Upper lobe of right lung (tissue), 1 donor: ENCODE measurements at regions not wholly inside any gene's neighbourhood (a gene's known extent, or its start where the extent isn't known, plus 50 kb on each side); places are given as distances from the start of the nearest gene placed in this dataset.

Experiments
- ATAC-seq: fragments of 200-7000 bp; cut with Tn5 transposase; one replicate; pipeline ENCODE4 v1.9.1; 2020; ENCODE audit warnings: mild to moderate bottlenecking, moderate library complexity
- DNase-seq: peaks from one replicate; pipeline ENCODE4 v3.0.0-alpha.2; 2020
- H3K27ac ChIP-seq: fragments of 200-600 bp; one replicate; pipeline ENCODE4 v1.8.0; 2022
- H3K27me3 ChIP-seq: fragments of 200-600 bp; one replicate; pipeline ENCODE4 v1.8.0; 2022; ENCODE audit warnings: mild to moderate bottlenecking
- H3K36me3 ChIP-seq: fragments of 200-600 bp; one replicate; pipeline ENCODE4 v1.8.0; 2022
- H3K4me1 ChIP-seq: fragments of 200-600 bp; one replicate; pipeline ENCODE4 v1.8.0; 2022
- H3K4me3 ChIP-seq: fragments of 200-600 bp; one replicate; pipeline ENCODE4 v1.8.0; 2022; ENCODE audit warnings: mild to moderate bottlenecking
- H3K9me3 ChIP-seq: fragments of 200-600 bp; one replicate; pipeline ENCODE4 v1.8.0; 2022
- intact Hi-C: fragments of 100-400 bp; cut with DNase I; formaldehyde crosslinking; loops from one replicate; pipeline ENCODE4 v1.11.0; 2022
- TF ChIP-seq, protein P1 (sequence below): fragments of 200-600 bp; IDR thresholded peaks from one replicate; pipeline ENCODE4 v1.8.0; 2022; ENCODE audit warnings: antibody characterized with exemption
- donor health status: DM: no; HTN: yes; CAD: no; lungs with severe emphysema.

DNA sequence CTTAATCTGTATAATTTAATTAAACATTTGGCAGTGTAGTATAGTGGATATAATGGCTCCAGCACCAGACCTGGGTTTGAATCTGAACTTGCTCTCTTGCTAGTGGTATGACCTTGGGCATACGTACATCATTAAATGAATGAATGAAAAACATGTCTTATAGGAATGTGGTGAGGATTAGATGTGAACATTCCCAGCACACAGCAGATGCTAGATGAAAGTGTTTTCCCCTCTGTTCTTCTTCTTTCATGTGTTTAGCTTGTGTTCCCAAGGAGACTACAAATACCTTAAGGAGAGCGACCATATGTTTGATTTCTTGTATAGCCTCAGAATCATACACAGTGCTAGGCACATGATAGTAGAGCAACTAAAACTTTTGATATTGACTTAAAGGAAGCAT is 56.5 kb downstream of the CT47B1 start:
- ATAC-seq: no peak
- intact Hi-C loops: no loop called here
- DNase-seq: no peak

GRCh38 chrX:120813982-120814381 is 61.7 kb downstream of the CT47B1 start:
- TF ChIP-seq, protein P1, sequence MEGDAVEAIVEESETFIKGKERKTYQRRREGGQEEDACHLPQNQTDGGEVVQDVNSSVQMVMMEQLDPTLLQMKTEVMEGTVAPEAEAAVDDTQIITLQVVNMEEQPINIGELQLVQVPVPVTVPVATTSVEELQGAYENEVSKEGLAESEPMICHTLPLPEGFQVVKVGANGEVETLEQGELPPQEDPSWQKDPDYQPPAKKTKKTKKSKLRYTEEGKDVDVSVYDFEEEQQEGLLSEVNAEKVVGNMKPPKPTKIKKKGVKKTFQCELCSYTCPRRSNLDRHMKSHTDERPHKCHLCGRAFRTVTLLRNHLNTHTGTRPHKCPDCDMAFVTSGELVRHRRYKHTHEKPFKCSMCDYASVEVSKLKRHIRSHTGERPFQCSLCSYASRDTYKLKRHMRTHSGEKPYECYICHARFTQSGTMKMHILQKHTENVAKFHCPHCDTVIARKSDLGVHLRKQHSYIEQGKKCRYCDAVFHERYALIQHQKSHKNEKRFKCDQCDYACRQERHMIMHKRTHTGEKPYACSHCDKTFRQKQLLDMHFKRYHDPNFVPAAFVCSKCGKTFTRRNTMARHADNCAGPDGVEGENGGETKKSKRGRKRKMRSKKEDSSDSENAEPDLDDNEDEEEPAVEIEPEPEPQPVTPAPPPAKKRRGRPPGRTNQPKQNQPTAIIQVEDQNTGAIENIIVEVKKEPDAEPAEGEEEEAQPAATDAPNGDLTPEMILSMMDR: no peak
- Histone ChIP-seq H3K27ac (no peak overlapping the region), H3K4me3 (no peak overlapping the region), H3K36me3 (no peaks in the 10 kb centered on the region), H3K9me3 (no peaks in the 10 kb centered on the region), H3K27me3 (no peaks in the 10 kb centered on the region), H3K4me1 (no peaks in the 10 kb centered on the region)
- DNase-seq (no peak), ATAC-seq (no peak)
- intact Hi-C loops: no loop called here

More for the DNA sequence above, 56.5 kb downstream of the CT47B1 start:
- TF ChIP-seq, protein P1: no peak
- Histone ChIP-seq H3K9me3 (no peaks in the 10 kb centered on the region), H3K4me1 (no peaks in the 10 kb centered on the region), H3K27ac (no peak overlapping the region), H3K27me3 (no peaks in the 10 kb centered on the region), H3K4me3 (no peak overlapping the region), H3K36me3 (no peaks in the 10 kb centered on the region)

- no peak for DNase-seq
- TF ChIP-seq, protein P1: no peak
- Histone ChIP-seq H3K36me3 (no peaks in the 10 kb centered on the region), H3K4me1 (no peaks in the 10 kb centered on the region), H3K27me3 (no peaks in the 10 kb centered on the region), H3K4me3 (no peak overlapping the region), H3K9me3 (no peaks in the 10 kb centered on the region), H3K27ac (no peak overlapping the region)
- ATAC-seq: no peak
- intact Hi-C loops: no loop called here
These were observed 74.2 kb downstream of the CT47B1 start for GRCh38 chrX:120801426-120801825.

- no peak for ATAC-seq
- DNase-seq: no peak
- Histone ChIP-seq H3K4me3 (no peak overlapping the region), H3K9me3 (no peaks in the 10 kb centered on the region), H3K36me3 (no peaks in the 10 kb centered on the region), H3K27ac (no peak overlapping the region), H3K27me3 (no peaks in the 10 kb centered on the region), H3K4me1 (no peaks in the 10 kb centered on the region)
- intact Hi-C loops: no loop called here
- TF ChIP-seq, protein P1: no peak
These were observed 78.3 kb downstream of the CT47B1 start for GRCh38 chrX:120797188-120797851.

DNA sequence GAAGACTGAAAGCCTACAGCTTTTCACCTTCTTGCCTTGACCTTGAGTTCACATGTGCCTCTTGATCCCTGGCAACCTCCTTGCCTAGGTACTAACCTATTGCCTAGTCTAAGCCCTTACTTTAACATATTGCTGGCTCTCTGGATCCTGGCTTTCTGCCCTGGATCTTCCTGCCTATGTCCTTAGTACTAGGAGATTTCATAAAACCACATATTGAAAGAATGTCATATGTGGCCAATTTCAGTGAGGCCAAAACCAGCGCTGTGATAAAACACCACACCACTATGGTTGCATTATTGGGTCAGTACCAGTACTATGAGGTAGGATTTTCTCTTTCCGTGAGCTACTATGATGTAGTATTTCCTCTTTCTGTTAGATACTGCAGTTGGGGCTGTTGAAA is 80.4 kb downstream of the CT47B1 start:
- Histone ChIP-seq H3K27me3 (no peaks in the 10 kb centered on the region), H3K9me3 (no peaks in the 10 kb centered on the region), H3K27ac (no peak overlapping the region), H3K4me3 (no peak overlapping the region), H3K36me3 (no peaks in the 10 kb centered on the region), H3K4me1 (no peaks in the 10 kb centered on the region)
- TF ChIP-seq, protein P1: no peak
- intact Hi-C loops: no loop called here
- DNase-seq (no peak), ATAC-seq (no peak)

- Histone ChIP-seq H3K4me1 (no peaks in the 10 kb centered on the region), H3K4me3 (no peak overlapping the region), H3K27ac (no peak overlapping the region), H3K27me3 (no peaks in the 10 kb centered on the region), H3K9me3 (no peaks in the 10 kb centered on the region), H3K36me3 (no peaks in the 10 kb centered on the region)
- no peak for DNase-seq
- TF ChIP-seq, protein P1: no peak
- intact Hi-C loops: no loop called here
- no peak for ATAC-seq
These were observed 81.1 kb downstream of the CT47B1 start for GRCh38 chrX:120794525-120794975.
